ENCODE measurements at regions not wholly inside any gene's neighbourhood (a gene's known extent, or its start where the extent isn't known, plus 50 kb on each side); places are given as distances from the start of the nearest gene placed in this dataset.

DNA sequence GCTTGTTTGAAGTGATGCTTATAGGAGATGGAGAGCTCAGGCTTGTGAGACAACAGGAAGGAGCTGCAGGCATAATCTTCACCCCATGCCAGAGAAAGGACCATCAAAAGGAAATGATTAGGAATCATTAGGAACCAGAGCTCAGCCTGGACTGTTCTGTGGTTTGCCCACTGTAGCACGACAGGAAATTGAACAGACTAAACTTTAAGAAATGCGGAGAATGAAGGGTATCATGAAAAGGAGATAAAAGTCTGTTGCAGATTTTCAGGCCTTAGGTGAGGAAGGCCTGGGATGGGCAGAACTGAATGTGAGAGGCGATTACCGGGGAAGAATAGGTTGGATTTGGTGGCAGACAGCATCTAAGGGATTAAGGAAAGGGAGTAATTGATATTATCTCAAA, 292.0 kb upstream of the PLXNA2 start:
- TF ChIP-seq, protein P1, sequence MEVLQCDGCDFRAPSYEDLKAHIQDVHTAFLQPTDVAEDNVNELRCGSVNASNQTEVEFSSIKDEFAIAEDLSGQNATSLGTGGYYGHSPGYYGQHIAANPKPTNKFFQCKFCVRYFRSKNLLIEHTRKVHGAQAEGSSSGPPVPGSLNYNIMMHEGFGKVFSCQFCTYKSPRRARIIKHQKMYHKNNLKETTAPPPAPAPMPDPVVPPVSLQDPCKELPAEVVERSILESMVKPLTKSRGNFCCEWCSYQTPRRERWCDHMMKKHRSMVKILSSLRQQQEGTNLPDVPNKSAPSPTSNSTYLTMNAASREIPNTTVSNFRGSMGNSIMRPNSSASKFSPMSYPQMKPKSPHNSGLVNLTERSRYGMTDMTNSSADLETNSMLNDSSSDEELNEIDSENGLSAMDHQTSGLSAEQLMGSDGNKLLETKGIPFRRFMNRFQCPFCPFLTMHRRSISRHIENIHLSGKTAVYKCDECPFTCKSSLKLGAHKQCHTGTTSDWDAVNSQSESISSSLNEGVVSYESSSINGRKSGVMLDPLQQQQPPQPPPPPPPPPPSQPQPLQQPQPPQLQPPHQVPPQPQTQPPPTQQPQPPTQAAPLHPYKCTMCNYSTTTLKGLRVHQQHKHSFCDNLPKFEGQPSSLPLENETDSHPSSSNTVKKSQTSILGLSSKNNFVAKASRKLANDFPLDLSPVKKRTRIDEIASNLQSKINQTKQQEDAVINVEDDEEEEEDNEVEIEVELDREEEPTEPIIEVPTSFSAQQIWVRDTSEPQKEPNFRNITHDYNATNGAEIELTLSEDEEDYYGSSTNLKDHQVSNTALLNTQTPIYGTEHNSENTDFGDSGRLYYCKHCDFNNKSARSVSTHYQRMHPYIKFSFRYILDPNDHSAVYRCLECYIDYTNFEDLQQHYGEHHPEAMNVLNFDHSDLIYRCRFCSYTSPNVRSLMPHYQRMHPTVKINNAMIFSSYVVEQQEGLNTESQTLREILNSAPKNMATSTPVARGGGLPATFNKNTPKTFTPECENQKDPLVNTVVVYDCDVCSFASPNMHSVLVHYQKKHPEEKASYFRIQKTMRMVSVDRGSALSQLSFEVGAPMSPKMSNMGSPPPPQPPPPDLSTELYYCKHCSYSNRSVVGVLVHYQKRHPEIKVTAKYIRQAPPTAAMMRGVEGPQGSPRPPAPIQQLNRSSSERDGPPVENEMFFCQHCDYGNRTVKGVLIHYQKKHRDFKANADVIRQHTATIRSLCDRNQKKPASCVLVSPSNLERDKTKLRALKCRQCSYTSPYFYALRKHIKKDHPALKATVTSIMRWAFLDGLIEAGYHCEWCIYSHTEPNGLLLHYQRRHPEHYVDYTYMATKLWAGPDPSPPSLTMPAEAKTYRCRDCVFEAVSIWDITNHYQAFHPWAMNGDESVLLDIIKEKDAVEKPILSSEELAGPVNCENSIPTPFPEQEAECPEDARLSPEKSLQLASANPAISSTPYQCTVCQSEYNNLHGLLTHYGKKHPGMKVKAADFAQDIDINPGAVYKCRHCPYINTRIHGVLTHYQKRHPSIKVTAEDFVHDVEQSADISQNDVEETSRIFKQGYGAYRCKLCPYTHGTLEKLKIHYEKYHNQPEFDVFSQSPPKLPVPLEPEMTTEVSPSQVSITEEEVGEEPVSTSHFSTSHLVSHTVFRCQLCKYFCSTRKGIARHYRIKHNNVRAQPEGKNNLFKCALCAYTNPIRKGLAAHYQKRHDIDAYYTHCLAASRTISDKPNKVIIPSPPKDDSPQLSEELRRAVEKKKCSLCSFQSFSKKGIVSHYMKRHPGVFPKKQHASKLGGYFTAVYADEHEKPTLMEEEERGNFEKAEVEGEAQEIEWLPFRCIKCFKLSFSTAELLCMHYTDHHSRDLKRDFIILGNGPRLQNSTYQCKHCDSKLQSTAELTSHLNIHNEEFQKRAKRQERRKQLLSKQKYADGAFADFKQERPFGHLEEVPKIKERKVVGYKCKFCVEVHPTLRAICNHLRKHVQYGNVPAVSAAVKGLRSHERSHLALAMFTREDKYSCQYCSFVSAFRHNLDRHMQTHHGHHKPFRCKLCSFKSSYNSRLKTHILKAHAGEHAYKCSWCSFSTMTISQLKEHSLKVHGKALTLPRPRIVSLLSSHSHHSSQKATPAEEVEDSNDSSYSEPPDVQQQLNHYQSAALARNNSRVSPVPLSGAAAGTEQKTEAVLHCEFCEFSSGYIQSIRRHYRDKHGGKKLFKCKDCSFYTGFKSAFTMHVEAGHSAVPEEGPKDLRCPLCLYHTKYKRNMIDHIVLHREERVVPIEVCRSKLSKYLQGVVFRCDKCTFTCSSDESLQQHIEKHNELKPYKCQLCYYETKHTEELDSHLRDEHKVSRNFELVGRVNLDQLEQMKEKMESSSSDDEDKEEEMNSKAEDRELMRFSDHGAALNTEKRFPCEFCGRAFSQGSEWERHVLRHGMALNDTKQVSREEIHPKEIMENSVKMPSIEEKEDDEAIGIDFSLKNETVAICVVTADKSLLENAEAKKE (CRISPR knock-in tag; IDR thresholded peaks at IDR 0.05), result no peak
- Mint-ChIP-seq H3K36me3 (ENCODE audit: low read depth) (no peaks in the 10 kb centered on the region), H3K27me3 (ENCODE audit: insufficient read depth, low read depth, poor library complexity) (no peaks in the 10 kb centered on the region), H3K4me3 (no peak overlapping the region), H3K9me3 (no peaks in the 10 kb centered on the region), H3K4me1 (peaks cover 37% of the 10 kb centered on the region), H3K27ac (no peak overlapping the region)
- Histone ChIP-seq H3K27me3 (ENCODE audit: insufficient read depth) (no peaks in the 10 kb centered on the region), H3K9me2 (ENCODE audit: insufficient read depth) (no peaks in the 10 kb centered on the region), H3K27ac (ENCODE audit: low read depth) (no peak overlapping the region), H3K4me2 (no peak overlapping the region), H4K20me1 (replicated peaks; ENCODE audit: insufficient read depth) (no peaks in the 10 kb centered on the region; the same call in 1 of the 2 replicates), H3K4me3 (no peak overlapping the region), H3F3A (replicated peaks; ENCODE audit: low read depth) (no peaks in the 10 kb centered on the region), H2AFZ (no peak overlapping the region), H3K4me1 (ENCODE audit: insufficient read depth) (peaks cover 9% of the 10 kb centered on the region; the same call in 1 of the 2 replicates), H3K79me2 (replicated peaks; ENCODE audit: insufficient read depth) (no peaks in the 10 kb centered on the region), H3K36me3 (ENCODE audit: insufficient read depth) (no peaks in the 10 kb centered on the region)
- ATAC-seq (no peak), DNase-seq (ENCODE audit: low spot score) (no peak)

DNA sequence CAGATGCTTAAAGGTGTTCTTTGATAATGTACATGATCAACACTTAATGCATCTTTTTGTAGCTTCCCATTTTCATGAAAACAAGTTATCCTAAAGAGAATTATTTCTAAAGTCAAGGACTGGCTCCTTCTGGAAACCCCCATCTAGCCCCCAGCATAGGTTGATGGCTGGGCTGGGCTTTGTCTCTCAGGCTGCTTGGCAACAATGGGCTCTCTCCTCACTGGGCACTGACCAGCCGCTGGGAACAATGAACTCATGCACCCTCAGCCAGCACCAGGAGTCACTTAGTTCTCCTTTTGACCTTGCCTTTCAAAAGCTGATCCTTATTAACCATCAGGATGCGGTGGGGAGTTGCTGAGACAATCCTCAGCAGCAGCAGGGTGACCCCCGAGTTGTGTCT, 293.0 kb upstream of the PLXNA2 start:
- Histone ChIP-seq H3K27me3 (ENCODE audit: insufficient read depth) (no peaks in the 10 kb centered on the region), H2AFZ (no peak overlapping the region), H3K4me1 (ENCODE audit: insufficient read depth) (0 out of 2 replicates have a peak, but pooled peaks cover 4% of the 10 kb centered on the region), H3K79me2 (replicated peaks; ENCODE audit: insufficient read depth) (no peaks in the 10 kb centered on the region), H3K9me2 (ENCODE audit: insufficient read depth) (no peaks in the 10 kb centered on the region), H3K27ac (ENCODE audit: low read depth) (no peak overlapping the region), H3K36me3 (ENCODE audit: insufficient read depth) (no peaks in the 10 kb centered on the region), H4K20me1 (replicated peaks; ENCODE audit: insufficient read depth) (no peaks in the 10 kb centered on the region; the same call in 1 of the 2 replicates), H3F3A (replicated peaks; ENCODE audit: low read depth) (no peaks in the 10 kb centered on the region), H3K4me2 (no peak overlapping the region), H3K4me3 (no peak overlapping the region)
- ATAC-seq (peak; percentile 43), DNase-seq (ENCODE audit: low spot score) (no peak)
- Mint-ChIP-seq H3K9me3 (no peaks in the 10 kb centered on the region), H3K4me1 (peaks cover 30% of the 10 kb centered on the region), H3K27me3 (ENCODE audit: insufficient read depth, low read depth, poor library complexity) (no peaks in the 10 kb centered on the region), H3K27ac (no peak overlapping the region), H3K36me3 (ENCODE audit: low read depth) (no peaks in the 10 kb centered on the region), H3K4me3 (no peak overlapping the region)
- TF ChIP-seq POLR2AphosphoS5 (IDR thresholded peaks at IDR 0.05; ENCODE audit: low read depth), result no peak
- no peak for TF ChIP-seq JUNB (IDR thresholded peaks at IDR 0.05; ENCODE audit: unreplicated experiment)
- TF ChIP-seq EZH2phosphoT487 (IDR thresholded peaks at IDR 0.05; ENCODE audit: unreplicated experiment), result no peak
- no peak for TF ChIP-seq ZNF114 (CRISPR knock-in tag; IDR thresholded peaks at IDR 0.05)
- TF ChIP-seq EZH2 (IDR thresholded peaks at IDR 0.05; ENCODE audit: low read depth, unreplicated experiment), result no peak
- TF ChIP-seq, protein P1 (CRISPR knock-in tag; IDR thresholded peaks at IDR 0.05), result no peak
- TF ChIP-seq ZNF331 (CRISPR knock-in tag; IDR thresholded peaks at IDR 0.05; ENCODE audit: low read depth), result no peak

Data from GM23338 (cell line).